ENCODE measurements at regions not wholly inside any gene's neighbourhood (a gene's known extent, or its start where the extent isn't known, plus 50 kb on each side); places are given as distances from the start of the nearest gene placed in this dataset.
"Not testable (repeated sequence)": the region's sequence is repeated elsewhere in the genome, so short reads cannot be mapped to it uniquely, and the experiment has no call there.

- TF ChIP-seq CTCF (IDR thresholded peaks at IDR 0.05; ENCODE audit: extremely low read depth in 1 of 2, insufficient read depth in 1 of 2, low read depth in 1 of 2, low read length in 2 of 2); POLR2A (IDR thresholded peaks at IDR 0.05; ENCODE audit: low read depth, low read length); POLR2AphosphoS5 (IDR thresholded peaks at IDR 0.05; ENCODE audit: insufficient read depth, low read depth, low read length); EZH2 (IDR thresholded peaks at IDR 0.05; ENCODE audit: borderline replicate concordance, low read depth, low read length, severe bottlenecking); JUN (IDR thresholded peaks at IDR 0.05; ENCODE audit: borderline replicate concordance, insufficient read depth, insufficient read length, low read depth): not testable (repeated sequence)
These were observed 116.1 kb downstream of the TMEM121 start for GRCh38 chr14:105642486-105642885.

Measured in endothelial cell of umbilical vein (primary cell).